H1 (cell line): ENCODE measurements at regions not wholly inside any gene's neighbourhood (a gene's known extent, or its start where the extent isn't known, plus 50 kb on each side); places are given as distances from the start of the nearest gene placed in this dataset.

Experiments used
- ASH2L ChIP-seq: fragments of 200-600, 300-600 bp; sonication (generic); IDR thresholded peaks from one replicate; pipeline ENCODE4 v1.7.1; 2017; ENCODE audit warnings: low read length
- ATF2 ChIP-seq: IDR thresholded peaks from 2 replicates; pipeline ENCODE4 v1.6.1; 2012; ENCODE audit warnings: low read length, inconsistent platforms
- CEBPB ChIP-seq: IDR thresholded peaks from 2 replicates; pipeline ENCODE4 v1.6.1; 2012; ENCODE audit warnings: low read depth, low read length
- CTCF ChIP-seq, 3 experiments: IDR thresholded peaks; 1 replicate in 2 of 3; 2 replicates in 1 of 3; pipeline versions ENCODE4 v1.5.1 to v1.6.1; 2011; ENCODE audit warnings: low read length in 3 of 3, mild to moderate bottlenecking in 3 of 3, inconsistent platforms in 2 of 3, low read depth in 1 of 3, moderate library complexity in 1 of 3; ENCODE audit not compliant: insufficient read depth in 1 of 3; ENCODE audit errors: control extremely low read depth in 1 of 3
- HDAC6 ChIP-seq: IDR thresholded peaks from one replicate; pipeline ENCODE4 v1.7.1; 2012; ENCODE audit warnings: low read depth, mild to moderate bottlenecking, inconsistent platforms, low read length, moderate library complexity
- MAFK ChIP-seq: IDR thresholded peaks from 2 replicates; pipeline ENCODE4 v1.6.1; 2012; ENCODE audit warnings: low read depth, mild to moderate bottlenecking, improper control_type of control experiment, low read length
- POLR2A ChIP-seq, 2 experiments: IDR thresholded peaks; 1 replicate in 1 of 2; 2 replicates in 1 of 2; pipeline ENCODE4 v1.6.1; 2011; ENCODE audit warnings: low read depth in 2 of 2, low read length in 2 of 2, mild to moderate bottlenecking in 2 of 2; ENCODE audit errors: control extremely low read depth in 1 of 2
- POLR2AphosphoS5 ChIP-seq: IDR thresholded peaks from 2 replicates; pipeline ENCODE4 v1.6.1; 2011; ENCODE audit warnings: low read depth, low read length
- POU5F1 ChIP-seq: IDR thresholded peaks from 2 replicates; pipeline ENCODE4 v1.6.1; 2011; ENCODE audit warnings: low read depth, mild to moderate bottlenecking, low read length, moderate library complexity
- RXRA ChIP-seq: IDR thresholded peaks from 2 replicates; pipeline ENCODE4 v1.6.1; 2011; ENCODE audit warnings: low read depth, mild to moderate bottlenecking, low read length, moderate library complexity; ENCODE audit not compliant: insufficient read depth

GRCh38 chrX:150038315-150038714 lies 100.0 kb upstream of the EOLA2 start:
- TF ChIP-seq POLR2A (IDR thresholded peaks at IDR 0.05; ENCODE audit: control extremely low read depth in 1 of 2, low read depth in 2 of 2, low read length in 2 of 2) (no peak), CTCF (IDR thresholded peaks at IDR 0.05; ENCODE audit: control extremely low read depth in 1 of 3, insufficient read depth in 1 of 3, low read depth in 1 of 3, low read length in 3 of 3) (no peak), ASH2L (no peak), MAFK (no peak), RXRA (no peak), POLR2AphosphoS5 (no peak), CEBPB (no peak), POU5F1 (no peak), HDAC6 (no peak), ATF2 (no peak)
